H1 (cell line): ENCODE measurements at regions not wholly inside any gene's neighbourhood (a gene's known extent, or its start where the extent isn't known, plus 50 kb on each side); places are given as distances from the start of the nearest gene placed in this dataset.

ENCODE experiments used
- CTCF ChIA-PET: fragments of 300-600 bp; sonication (Branson Sonifier 250); formaldehyde crosslinking; loops from one replicate; lab custom pipeline; 2021; ENCODE audit not compliant: partially characterized antibody; lab: Charles Lee
- POLR2A ChIA-PET: fragments of 300-600 bp; sonication (Branson Sonifier 250); formaldehyde crosslinking; loops from one replicate; lab custom pipeline; 2021; ENCODE audit warnings: inconsistent platforms; ENCODE audit not compliant: partially characterized antibody; lab: Charles Lee
- DNase-seq, 2 experiments: peaks; one replicate each; pipeline versions ENCODE4 v3.0.0 to v3.0.0-alpha.2; 2010 to 2022; ENCODE audit warnings: low spot score in 2 of 2, low read depth in 1 of 2, mixed read lengths in 1 of 2
- FAIRE-seq: peaks from 2 replicates; lab custom pipeline; 2011; peaks lifted over from hg19 to GRCh38; lab: Jason Lieb, UNC
- H2AFZ ChIP-seq: 2 replicates; pipeline ENCODE4 v1.8.1; 2012; ENCODE audit warnings: low read length, inconsistent platforms
- H2AK5ac ChIP-seq: 2 replicates; pipeline ENCODE4 v1.6.1; 2013; ENCODE audit warnings: low read depth, low read length
- H2BK120ac ChIP-seq: replicated peaks from 2 replicates; pipeline ENCODE3; 2013; ENCODE audit warnings: low read depth, low read length, inconsistent platforms
- H2BK12ac ChIP-seq: 2 replicates; pipeline ENCODE4 v1.6.1; 2013; ENCODE audit warnings: low read depth, low read length
- H2BK15ac ChIP-seq: 2 replicates; pipeline ENCODE4 v1.6.1; 2013; ENCODE audit warnings: low read length
- H2BK20ac ChIP-seq: 2 replicates; pipeline ENCODE4 v1.6.1; 2013; ENCODE audit warnings: low read length
- H2BK5ac ChIP-seq: 2 replicates; pipeline ENCODE4 v1.6.1; 2013; ENCODE audit warnings: low read depth, low read length
- H3K14ac ChIP-seq: 2 replicates; pipeline ENCODE4 v1.6.1; 2013; ENCODE audit warnings: inconsistent platforms; ENCODE audit not compliant: insufficient read length
- H3K18ac ChIP-seq: 2 replicates; pipeline ENCODE4 v1.6.1; 2013; ENCODE audit warnings: low read length; ENCODE audit errors: extremely low read depth
- H3K23ac ChIP-seq: 2 replicates; pipeline ENCODE4 v1.6.1; 2013; ENCODE audit warnings: inconsistent platforms; ENCODE audit not compliant: insufficient read length
- H3K23me2 ChIP-seq: 2 replicates; pipeline ENCODE4 v1.6.1; 2013; ENCODE audit warnings: low read depth, low read length
- H3K27ac ChIP-seq: 2 replicates; pipeline ENCODE4 v1.6.1; 2011; ENCODE audit warnings: low read depth, low read length, inconsistent platforms
- H3K27me3 ChIP-seq, 4 experiments: replicated peaks in 1 of 4; 1 replicate in 1 of 4; 2 replicates in 3 of 4; pipeline versions ENCODE4 v1.6.1 to v1.8.1; 2011 to 2013; ENCODE audit warnings: low read length in 3 of 4, mild to moderate bottlenecking in 3 of 4, inconsistent platforms in 2 of 4, mixed read lengths in 2 of 4, moderate library complexity in 1 of 4; ENCODE audit not compliant: control insufficient read depth in 3 of 4, insufficient read depth in 3 of 4; ENCODE audit errors: extremely low read depth in 1 of 4
- H3K36me3 ChIP-seq, 4 experiments: 2 replicates each; pipeline versions ENCODE4 v1.6.1 to v1.8.1; 2011 to 2013; ENCODE audit warnings: mild to moderate bottlenecking in 4 of 4, low read length in 3 of 4, moderate library complexity in 2 of 4, control low read depth in 1 of 4, inconsistent platforms in 1 of 4; ENCODE audit not compliant: insufficient read depth in 4 of 4, control insufficient read depth in 2 of 4
- H3K4ac ChIP-seq: replicated peaks from 2 replicates; pipeline ENCODE3; 2013; ENCODE audit warnings: low read length, low read depth, mixed read lengths, inconsistent platforms; ENCODE audit not compliant: insufficient read length
- H3K4me1 ChIP-seq, 4 experiments: replicated peaks in 1 of 4; 1 replicate in 1 of 4; 2 replicates in 3 of 4; pipeline versions ENCODE4 v1.6.1 to v1.8.1; 2011 to 2013; ENCODE audit warnings: low read length in 3 of 4, inconsistent platforms in 2 of 4, mixed read lengths in 1 of 4; ENCODE audit not compliant: insufficient read depth in 4 of 4, control insufficient read depth in 3 of 4
- H3K4me2 ChIP-seq, 2 experiments: 2 replicates each; pipeline versions ENCODE4 v1.6.1 to v1.8.1; 2011 to 2013; ENCODE audit warnings: low read depth in 2 of 2, low read length in 2 of 2, control low read depth in 1 of 2, inconsistent platforms in 1 of 2, mild to moderate bottlenecking in 1 of 2; ENCODE audit not compliant: insufficient read depth in 1 of 2
- H3K4me3 ChIP-seq, 4 experiments: fragments of 200-600, 300-600 bp in 1 of 4; sonication (generic), shearing (Covaris generic), sonication (Bioruptor Twin) in 1 of 4; 2 replicates each; pipeline versions ENCODE4 v1.5.1 to v1.8.1; 2011 to 2016; ENCODE audit warnings: low read length in 4 of 4, low read depth in 3 of 4, control low read depth in 2 of 4, inconsistent platforms in 2 of 4, mild to moderate bottlenecking in 2 of 4, mixed read lengths in 1 of 4, moderate library complexity in 1 of 4; ENCODE audit not compliant: insufficient read depth in 2 of 4; ENCODE audit errors: extremely low read depth in 1 of 4
- H3K56ac ChIP-seq: replicated peaks from 2 replicates; pipeline ENCODE3; 2013; ENCODE audit warnings: low read depth, mild to moderate bottlenecking, mixed read lengths, low read length, inconsistent platforms; ENCODE audit not compliant: insufficient read length
- H3K79me1 ChIP-seq: 2 replicates; pipeline ENCODE4 v1.6.1; 2013; ENCODE audit warnings: low read depth, low read length, control low read depth
- H3K79me2 ChIP-seq, 2 experiments: 2 replicates each; pipeline versions ENCODE4 v1.6.1 to v1.8.1; 2012 to 2013; ENCODE audit warnings: low read length in 2 of 2, mild to moderate bottlenecking in 2 of 2, inconsistent platforms in 1 of 2; ENCODE audit not compliant: insufficient read depth in 2 of 2, control insufficient read depth in 1 of 2
- H3K9ac ChIP-seq, 4 experiments: replicated peaks in 1 of 4; 1 replicate in 1 of 4; 2 replicates in 3 of 4; pipeline versions ENCODE4 v1.6.1 to v1.8.1; 2011 to 2013; ENCODE audit warnings: low read depth in 3 of 4, low read length in 3 of 4, control low read depth in 2 of 4, mild to moderate bottlenecking in 2 of 4, moderate library complexity in 2 of 4, inconsistent platforms in 1 of 4; ENCODE audit errors: extremely low read depth in 1 of 4
- H3K9me3 ChIP-seq, 2 experiments: 2 replicates each; pipeline versions ENCODE4 v1.6.1 to v1.8.1; 2012 to 2013; ENCODE audit warnings: mild to moderate bottlenecking in 2 of 2, moderate library complexity in 2 of 2, control low read depth in 1 of 2, inconsistent platforms in 1 of 2, low read depth in 1 of 2, low read length in 1 of 2, mixed read lengths in 1 of 2; ENCODE audit not compliant: insufficient read depth in 2 of 2
- H4K20me1 ChIP-seq, 2 experiments: replicated peaks in 1 of 2; 2 replicates each; pipeline versions ENCODE3 to v1.8.1; 2011 to 2013; ENCODE audit warnings: inconsistent platforms in 2 of 2, low read length in 2 of 2, mild to moderate bottlenecking in 1 of 2; ENCODE audit not compliant: insufficient read depth in 2 of 2, control insufficient read depth in 1 of 2
- H4K5ac ChIP-seq: 2 replicates; pipeline ENCODE4 v1.6.1; 2013; ENCODE audit warnings: low read length, low read depth, mixed read lengths, inconsistent platforms; ENCODE audit not compliant: insufficient read length
- H4K8ac ChIP-seq: 2 replicates; pipeline ENCODE4 v1.8.0; 2013; ENCODE audit warnings: mild to moderate bottlenecking, moderate library complexity, low read length, inconsistent platforms; ENCODE audit not compliant: insufficient read depth; ENCODE audit errors: extremely low read depth
- H4K91ac ChIP-seq: replicated peaks from 2 replicates; pipeline ENCODE3; 2013; ENCODE audit warnings: low read length, mixed read lengths, inconsistent platforms; ENCODE audit not compliant: insufficient read length
- BACH1 ChIP-seq: IDR thresholded peaks from 2 replicates; pipeline ENCODE4 v1.6.1; 2012; ENCODE audit warnings: low read length, improper control_type of control experiment
- MAFK ChIP-seq: IDR thresholded peaks from 2 replicates; pipeline ENCODE4 v1.6.1; 2012; ENCODE audit warnings: low read depth, mild to moderate bottlenecking, improper control_type of control experiment, low read length
- PHF8 ChIP-seq: fragments of 200-600 bp; sonication (generic); conservative IDR thresholded peaks from 2 replicates; pipeline ENCODE4 v1.7.1; 2012; ENCODE audit warnings: low read depth, mild to moderate bottlenecking, inconsistent platforms, low read length, moderate library complexity
- POLR2A ChIP-seq, 2 experiments: IDR thresholded peaks; 1 replicate in 1 of 2; 2 replicates in 1 of 2; pipeline ENCODE4 v1.6.1; 2011; ENCODE audit warnings: low read depth in 2 of 2, low read length in 2 of 2, mild to moderate bottlenecking in 2 of 2; ENCODE audit errors: control extremely low read depth in 1 of 2
- RAD21 ChIP-seq, 2 experiments: IDR thresholded peaks in 1 of 2; conservative IDR thresholded peaks in 1 of 2; 2 replicates each; pipeline ENCODE4 v1.6.1; 2011; ENCODE audit warnings: low read depth in 2 of 2, low read length in 2 of 2, improper control_type of control experiment in 1 of 2, inconsistent platforms in 1 of 2, mild to moderate bottlenecking in 1 of 2, moderate library complexity in 1 of 2
- TAF1 ChIP-seq: IDR thresholded peaks from 2 replicates; pipeline ENCODE4 v1.6.1; 2011; ENCODE audit warnings: mild to moderate bottlenecking, low read depth, low read length
- TEAD4 ChIP-seq: IDR thresholded peaks from 2 replicates; pipeline ENCODE4 v1.6.1; 2012; ENCODE audit warnings: low read depth, low read length, inconsistent platforms, mixed read lengths
- WGBS, 2 experiments: shearing (Covaris generic) in 1 of 2; methylation state at CpG; one replicate each; pipeline versions ENCODE4 v1.1.6 to v1.1.7; 2013 to 2015; ENCODE audit warnings: low lambda C conversion rate in 2 of 2, mixed read lengths in 2 of 2, inconsistent platforms in 1 of 2, low coverage in 1 of 2, missing lambda C conversion rate in 1 of 2; ENCODE audit not compliant: insufficient replicate concordance in 2 of 2, insufficient coverage in 1 of 2, insufficient read length in 1 of 2; ENCODE audit errors: extremely low coverage in 1 of 2, missing lambda C conversion rate in 1 of 2; 5-methylcytosine and 5-hydroxymethylcytosine counted together
- TF ChIP-seq, protein P1 (sequence below): IDR thresholded peaks from 2 replicates; pipeline ENCODE4 v1.6.1; 2011; ENCODE audit warnings: low read depth, mild to moderate bottlenecking, low read length; ENCODE audit not compliant: insufficient read depth

DNA sequence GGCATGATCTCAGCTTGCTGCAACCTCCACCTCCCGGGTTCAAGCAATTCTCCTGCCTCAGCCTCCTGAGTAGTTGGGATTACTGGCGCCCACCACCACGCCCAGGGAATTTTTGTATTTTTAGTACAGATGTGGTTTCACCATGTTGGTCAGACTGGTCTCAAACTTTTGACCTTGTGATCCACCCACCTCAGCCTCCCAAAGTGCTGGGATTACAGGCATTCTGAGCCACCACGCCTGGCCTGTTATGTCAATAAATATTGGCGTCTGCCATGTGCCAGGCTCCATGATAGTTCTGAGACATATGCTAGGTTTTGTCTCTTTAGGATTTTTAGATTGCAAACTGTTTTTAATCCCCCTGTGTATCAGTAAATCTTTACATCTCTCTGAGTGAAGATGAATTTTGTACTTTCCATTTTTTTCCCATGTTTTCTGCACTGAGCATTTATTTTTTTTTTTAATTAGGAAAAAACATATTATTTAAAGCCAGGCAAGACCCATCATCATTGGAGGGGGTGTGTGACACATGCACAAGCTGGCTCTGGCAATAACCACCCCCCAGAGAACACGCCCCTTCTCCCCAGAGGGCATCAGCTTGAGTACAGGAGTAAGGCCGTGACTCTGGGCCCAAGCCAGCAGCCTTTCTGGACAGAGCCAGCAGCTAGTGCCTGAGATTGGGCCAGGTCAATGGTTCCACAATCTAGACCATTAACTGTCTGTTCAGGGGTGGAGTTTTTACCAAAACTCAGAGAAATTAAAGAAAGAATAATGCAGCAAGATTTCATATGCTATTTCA lies 51.0 kb upstream of the ATP1B3 start:
- no peak overlapping the region for H2AFZ ChIP-seq
- H2BK5ac ChIP-seq, result no peak overlapping the region
- no peak overlapping the region for H3K23ac ChIP-seq
- H4K91ac ChIP-seq, result no peak overlapping the region
- H2BK20ac ChIP-seq, result no peak overlapping the region
- H3K14ac ChIP-seq, result no peak overlapping the region
- no peak overlapping the region for H3K4me3 ChIP-seq
- peaks cover 0 to 3% (median 1%) of the 10 kb centered on the region in 4 experiments; a peak in 2 of 7 replicates for H3K4me1 ChIP-seq
- WGBS, 2 experiments, result 89% methylated on average over 7 of the region's 7 CpGs; no CpG with 5 or more reads in 1 of the 2 experiments
- H3K4me2 ChIP-seq, result no peak overlapping the region
- H3K9ac ChIP-seq, result no peak overlapping the region
- H4K8ac ChIP-seq, result no peak overlapping the region
- H3K36me3 ChIP-seq, result no peaks in the 10 kb centered on the region
- no peaks in the 10 kb centered on the region for H3K79me1 ChIP-seq
- H3K27ac ChIP-seq, result no peak overlapping the region
- H3K27me3 ChIP-seq, result no peaks in the 10 kb centered on the region
- H4K20me1 ChIP-seq, result no peaks in the 10 kb centered on the region
- H3K18ac ChIP-seq, result no peak overlapping the region
- ChIA-PET POLR2A (interaction anchor here (0.9 kb wide), 1 partner anchor 13 kb away, joined by 3 read pairs; no protein-coding TSS in a partner anchor), CTCF (interaction anchor here (1.1 to 1.5 kb wide), 3 partner anchors 28 to 522 kb away, joined by 3 to 4 read pairs (median 3); no protein-coding TSS in a partner anchor)
- H2BK12ac ChIP-seq, result no peak overlapping the region
- H2AK5ac ChIP-seq, result no peak overlapping the region
- H3K23me2 ChIP-seq, result no peaks in the 10 kb centered on the region
- H2BK15ac ChIP-seq, result no peak overlapping the region
- no peak overlapping the region for H3K4ac ChIP-seq
- DNase-seq (no peak), FAIRE-seq (no peak)
- H2BK120ac ChIP-seq, result no peak overlapping the region
- H4K5ac ChIP-seq, result no peak overlapping the region
- H3K79me2 ChIP-seq, result no peaks in the 10 kb centered on the region
- H3K56ac ChIP-seq, result no peak overlapping the region
- H3K9me3 ChIP-seq, result no peaks in the 10 kb centered on the region
- no peak for TF ChIP-seq BACH1
- TF ChIP-seq MAFK, result no peak
- TF ChIP-seq RAD21 (IDR thresholded peaks at IDR 0.05 in 1 of 2, conservative IDR thresholded peaks at IDR 0.05 in 1 of 2; ENCODE audit: low read depth in 2 of 2, low read length in 2 of 2), result no peak
- TF ChIP-seq POLR2A (IDR thresholded peaks at IDR 0.05; ENCODE audit: control extremely low read depth in 1 of 2, low read depth in 2 of 2, low read length in 2 of 2), result no peak
- TF ChIP-seq PHF8, result no peak
- TF ChIP-seq, protein P1, sequence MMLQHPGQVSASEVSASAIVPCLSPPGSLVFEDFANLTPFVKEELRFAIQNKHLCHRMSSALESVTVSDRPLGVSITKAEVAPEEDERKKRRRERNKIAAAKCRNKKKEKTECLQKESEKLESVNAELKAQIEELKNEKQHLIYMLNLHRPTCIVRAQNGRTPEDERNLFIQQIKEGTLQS, result no peak
- TF ChIP-seq TEAD4, result no peak
- TF ChIP-seq TAF1, result no peak
